GM23338 (cell line): ENCODE measurements at regions not wholly inside any gene's neighbourhood (a gene's known extent, or its start where the extent isn't known, plus 50 kb on each side); places are given as distances from the start of the nearest gene placed in this dataset.

Experiments
- ATAC-seq: fragments of 200-7000 bp; cut with Tn5 transposase; 3 replicates; pipeline ENCODE4 v1.9.1; 2020
- DNase-seq: peaks from one replicate; pipeline ENCODE4 v3.0.0-alpha.2; 2015; ENCODE audit warnings: low spot score
- H2AFZ ChIP-seq: fragments of 200-600 bp; sonication (generic); 2 replicates; pipeline ENCODE4 v1.8.0; 2016; ENCODE audit warnings: antibody characterized with exemption, mild to moderate bottlenecking, moderate library complexity
- H3F3A ChIP-seq: fragments of 200-600 bp; sonication (generic); replicated peaks from 2 replicates; pipeline ENCODE4 v1.8.0; 2017; ENCODE audit warnings: antibody characterized with exemption, mixed run types, low read depth
- H3K27ac ChIP-seq: fragments of 200-600 bp; sonication (generic); 2 replicates; pipeline ENCODE4 v1.6.1; 2016; ENCODE audit warnings: low read depth
- H3K27me3 ChIP-seq: fragments of 200-600 bp; sonication (generic); 2 replicates; pipeline ENCODE4 v1.8.0; 2016; ENCODE audit warnings: mild to moderate bottlenecking, mixed run types, moderate library complexity; ENCODE audit not compliant: insufficient read depth
- H3K36me3 ChIP-seq: fragments of 200-600 bp; sonication (generic); 2 replicates; pipeline ENCODE4 v1.8.0; 2016; ENCODE audit warnings: mild to moderate bottlenecking; ENCODE audit not compliant: insufficient read depth
- H3K4me1 ChIP-seq: fragments of 200-600 bp; sonication (generic); 2 replicates; pipeline ENCODE4 v1.8.0; 2016; ENCODE audit warnings: mild to moderate bottlenecking, moderate library complexity; ENCODE audit not compliant: insufficient read depth
- H3K4me2 ChIP-seq: fragments of 200-600 bp; sonication (generic); 2 replicates; pipeline ENCODE4 v1.7.1; 2017; ENCODE audit warnings: mixed run types
- H3K4me3 ChIP-seq: fragments of 200-600 bp; sonication (generic); 2 replicates; pipeline ENCODE4 v1.6.1; 2016; ENCODE audit warnings: mixed run types
- H3K79me2 ChIP-seq: fragments of 200-600 bp; sonication (generic); replicated peaks from 2 replicates; pipeline ENCODE4 v1.8.0; 2017; ENCODE audit warnings: mild to moderate bottlenecking; ENCODE audit not compliant: insufficient read depth
- H3K9me2 ChIP-seq: fragments of 200-600 bp; sonication (generic); 2 replicates; pipeline ENCODE4 v1.8.0; 2017; ENCODE audit not compliant: insufficient read depth
- H4K20me1 ChIP-seq: fragments of 200-600 bp; sonication (generic); replicated peaks from 2 replicates; pipeline ENCODE4 v1.8.0; 2017; ENCODE audit warnings: mild to moderate bottlenecking; ENCODE audit not compliant: insufficient read depth
- H3K27ac Mint-ChIP-seq: 2 replicates; pipeline ENCODE4 v1.8.0; 2020; ENCODE audit warnings: inconsistent platforms, mild to moderate bottlenecking, moderate library complexity, mixed read lengths
- H3K27me3 Mint-ChIP-seq: 3 replicates; pipeline ENCODE4 v1.8.0; 2022; ENCODE audit warnings: low read depth, mild to moderate bottlenecking, moderate library complexity, mixed read lengths, inconsistent platforms; ENCODE audit not compliant: insufficient read depth, poor library complexity
- H3K36me3 Mint-ChIP-seq: 3 replicates; pipeline ENCODE4 v1.8.0; 2021; ENCODE audit warnings: low read depth, mild to moderate bottlenecking, inconsistent platforms, moderate library complexity, mixed read lengths
- H3K4me1 Mint-ChIP-seq: 3 replicates; pipeline ENCODE4 v1.8.0; 2020; ENCODE audit warnings: mild to moderate bottlenecking, inconsistent platforms, mixed read lengths
- H3K4me3 Mint-ChIP-seq: 3 replicates; pipeline ENCODE4 v1.8.0; 2021; ENCODE audit warnings: moderate library complexity, mild to moderate bottlenecking, inconsistent platforms, mixed read lengths
- H3K9me3 Mint-ChIP-seq: 3 replicates; pipeline ENCODE4 v1.8.0; 2020; ENCODE audit warnings: moderate library complexity, mild to moderate bottlenecking, inconsistent platforms, mixed read lengths
- CREB1 ChIP-seq: fragments of 250-450 bp; sonication (Bioruptor Pico); IDR thresholded peaks from 2 replicates; pipeline ENCODE4 v1.5.0; 2020; ENCODE audit warnings: low read depth, mild to moderate bottlenecking, moderate library complexity
- CTCF ChIP-seq, 2 experiments: fragments of 200-600 bp in 1 of 2; sonication (generic) in 1 of 2; conservative IDR thresholded peaks; 2 replicates each; pipeline versions ENCODE4 v1.5.1 to v1.6.1; 2016 to 2017; ENCODE audit warnings: antibody characterized with exemption in 2 of 2, low read depth in 2 of 2, mild to moderate bottlenecking in 2 of 2, moderate library complexity in 1 of 2
- EZH2 ChIP-seq: fragments of 200-600 bp; sonication (generic); IDR thresholded peaks from one replicate; pipeline ENCODE4 v1.8.0; 2017; ENCODE audit warnings: antibody characterized with exemption, mild to moderate bottlenecking, low read depth; ENCODE audit not compliant: unreplicated experiment
- EZH2phosphoT487 ChIP-seq: fragments of 200-600 bp; sonication (generic); IDR thresholded peaks from one replicate; pipeline ENCODE4 v1.8.1; 2018; ENCODE audit warnings: antibody characterized with exemption; ENCODE audit not compliant: unreplicated experiment
- NANOG ChIP-seq: IDR thresholded peaks from 2 replicates; pipeline ENCODE4 v1.6.1; 2016; ENCODE audit warnings: antibody characterized with exemption, borderline replicate concordance
- POLR2AphosphoS5 ChIP-seq: IDR thresholded peaks from 2 replicates; pipeline ENCODE4 v1.6.1; 2016; ENCODE audit warnings: antibody characterized with exemption, low read depth
- REST ChIP-seq: IDR thresholded peaks from one replicate; pipeline ENCODE4 v1.6.1; 2018; ENCODE audit warnings: antibody characterized with exemption; ENCODE audit not compliant: unreplicated experiment
- STAT1 ChIP-seq: IDR thresholded peaks from one replicate; pipeline ENCODE4 v1.6.1; 2016; ENCODE audit warnings: antibody characterized with exemption; ENCODE audit not compliant: unreplicated experiment
- ZNF114 ChIP-seq: fragments of 250-450 bp; sonication (Bioruptor Pico); IDR thresholded peaks from 2 replicates; pipeline ENCODE4 v1.5.0; 2020; ENCODE audit warnings: mild to moderate bottlenecking, moderate library complexity
- ZNF331 ChIP-seq: fragments of 250-450 bp; sonication (Bioruptor Pico); IDR thresholded peaks from 2 replicates; pipeline ENCODE4 v1.5.0; 2020; ENCODE audit warnings: low read depth, mild to moderate bottlenecking, moderate library complexity
- ZNF462 ChIP-seq: fragments of 250-450 bp; sonication (Bioruptor Pico); IDR thresholded peaks from 2 replicates; pipeline ENCODE4 v1.5.0; 2020; ENCODE audit warnings: mild to moderate bottlenecking, moderate library complexity
- TF ChIP-seq, protein P1 (sequence below): IDR thresholded peaks from 2 replicates; pipeline ENCODE4 v1.6.1; 2016; ENCODE audit warnings: antibody characterized with exemption

DNA sequence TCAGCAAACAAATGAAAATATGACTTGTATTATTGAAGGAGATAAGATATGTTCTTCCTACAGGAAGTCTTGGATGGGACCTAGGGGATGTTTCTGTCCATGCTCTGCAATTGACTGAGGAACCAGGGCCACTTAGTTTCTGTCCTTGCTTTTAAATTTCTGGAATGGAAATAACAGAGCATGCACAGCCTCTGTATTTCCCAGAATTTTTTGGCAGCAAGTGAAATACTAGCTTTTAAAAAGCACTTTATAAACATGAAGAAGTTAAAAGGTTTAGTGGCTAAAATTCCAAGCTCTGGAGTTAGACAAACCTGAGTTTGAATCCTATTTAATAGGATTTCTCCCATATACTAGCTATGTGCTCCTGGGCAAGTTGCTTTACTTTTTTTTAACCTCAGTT is 127.7 kb upstream of the FZD8 start:
- Histone ChIP-seq H3K79me2 (no peaks in the 10 kb centered on the region), H3K4me3 (no peak overlapping the region), H3K4me1 (peaks cover 13% of the 10 kb centered on the region), H3K36me3 (no peaks in the 10 kb centered on the region), H3F3A (no peaks in the 10 kb centered on the region), H3K27ac (no peak overlapping the region), H4K20me1 (no peaks in the 10 kb centered on the region), H3K9me2 (no peaks in the 10 kb centered on the region), H3K4me2 (no peak overlapping the region), H2AFZ (no peak overlapping the region), H3K27me3 (no peaks in the 10 kb centered on the region)
- H3K36me3 Mint-ChIP-seq, result no peaks in the 10 kb centered on the region
- TF ChIP-seq CREB1 (CRISPR knock-in tag), result no peak
- no peak for TF ChIP-seq STAT1
- TF ChIP-seq, protein P1, sequence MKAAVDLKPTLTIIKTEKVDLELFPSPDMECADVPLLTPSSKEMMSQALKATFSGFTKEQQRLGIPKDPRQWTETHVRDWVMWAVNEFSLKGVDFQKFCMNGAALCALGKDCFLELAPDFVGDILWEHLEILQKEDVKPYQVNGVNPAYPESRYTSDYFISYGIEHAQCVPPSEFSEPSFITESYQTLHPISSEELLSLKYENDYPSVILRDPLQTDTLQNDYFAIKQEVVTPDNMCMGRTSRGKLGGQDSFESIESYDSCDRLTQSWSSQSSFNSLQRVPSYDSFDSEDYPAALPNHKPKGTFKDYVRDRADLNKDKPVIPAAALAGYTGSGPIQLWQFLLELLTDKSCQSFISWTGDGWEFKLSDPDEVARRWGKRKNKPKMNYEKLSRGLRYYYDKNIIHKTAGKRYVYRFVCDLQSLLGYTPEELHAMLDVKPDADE, result no peak
- no peak for TF ChIP-seq ZNF114 (CRISPR knock-in tag)
- no peak for TF ChIP-seq ZNF462 (CRISPR knock-in tag)
- TF ChIP-seq NANOG, result no peak
- no peak for TF ChIP-seq EZH2phosphoT487
- TF ChIP-seq CTCF (conservative IDR thresholded peaks at IDR 0.05; ENCODE audit: low read depth in 2 of 2), result no peak
- TF ChIP-seq POLR2AphosphoS5, result no peak
- no peak for TF ChIP-seq REST
- no peak for TF ChIP-seq ZNF331
- no peak for TF ChIP-seq EZH2
- no peak overlapping the region for H3K27ac Mint-ChIP-seq
- peaks cover 18% of the 10 kb centered on the region for H3K4me1 Mint-ChIP-seq
- no peak overlapping the region for H3K4me3 Mint-ChIP-seq
- H3K9me3 Mint-ChIP-seq, result peaks cover 7% of the 10 kb centered on the region; the same call in 2 of the 3 replicates
- H3K27me3 Mint-ChIP-seq, result peaks cover 11% of the 10 kb centered on the region
- no peak for ATAC-seq
- no peak for DNase-seq
